Head of caudate nucleus (tissue), 42 donors: ENCODE measurements at regions not wholly inside any gene's neighbourhood (a gene's known extent, or its start where the extent isn't known, plus 50 kb on each side); places are given as distances from the start of the nearest gene placed in this dataset.
"Not testable (repeated sequence)": the region's sequence is repeated elsewhere in the genome, so short reads cannot be mapped to it uniquely, and the experiment has no call there.

Source experiments
- DNase-seq, 42 donors: peaks; one replicate each; pipeline versions ENCODE4 v3.0.0 to v3.0.0-alpha.2; 2020 to 2021; ENCODE audit warnings: mixed read lengths in 7 of 42
- intact Hi-C: fragments of 100-400 bp; cut with DNase I; formaldehyde crosslinking; loops from one replicate; pipeline ENCODE4 v1.15.0; 2022

GRCh38 chr4:127512672-127513071 is 120.1 kb upstream of the INTU start:
- intact Hi-C loops, DNase-seq: not testable (repeated sequence)

DNA sequence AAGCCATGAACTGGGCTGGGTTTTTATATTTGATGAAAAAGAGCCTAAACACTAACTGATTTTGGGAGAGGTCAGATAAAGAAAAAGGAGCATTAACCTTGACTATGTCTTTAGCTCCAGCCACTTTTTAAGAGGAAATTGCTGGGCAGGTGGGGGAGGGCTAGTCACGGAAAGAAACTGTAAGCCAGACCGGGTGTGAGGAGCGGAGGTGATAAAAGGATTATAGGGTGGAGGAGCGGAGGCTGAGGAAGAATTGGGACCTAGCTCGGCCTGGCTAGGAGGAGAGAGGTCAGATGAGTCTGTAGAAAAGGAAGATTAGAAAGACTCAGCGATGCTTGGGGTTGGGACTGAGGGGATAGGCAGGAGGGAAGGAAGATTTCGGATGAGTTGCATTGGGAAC is 117.5 kb upstream of the INTU start:
- DNase-seq, intact Hi-C loops: not testable (repeated sequence)

DNA sequence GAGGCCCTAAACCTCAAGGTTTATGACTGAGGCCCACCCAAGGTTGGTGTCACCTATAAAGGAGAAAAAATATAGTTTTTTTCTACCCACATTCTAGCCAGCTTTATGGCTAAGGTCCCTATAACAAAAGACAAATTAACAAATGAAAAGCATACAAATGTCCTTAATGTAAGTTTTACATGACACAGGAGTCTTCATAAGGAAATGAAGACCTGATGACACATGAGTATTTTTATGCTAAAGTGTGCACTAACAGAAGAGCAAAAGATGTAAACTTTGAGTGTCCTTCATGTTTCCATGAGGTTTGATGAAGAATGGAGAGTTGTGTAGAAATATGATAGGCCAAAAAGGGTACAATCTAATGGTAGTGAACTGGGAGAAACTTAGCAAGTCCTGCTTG is 114.7 kb upstream of the INTU start:
- DNase-seq, result no peak
- intact Hi-C loops, result no loop called here

DNA sequence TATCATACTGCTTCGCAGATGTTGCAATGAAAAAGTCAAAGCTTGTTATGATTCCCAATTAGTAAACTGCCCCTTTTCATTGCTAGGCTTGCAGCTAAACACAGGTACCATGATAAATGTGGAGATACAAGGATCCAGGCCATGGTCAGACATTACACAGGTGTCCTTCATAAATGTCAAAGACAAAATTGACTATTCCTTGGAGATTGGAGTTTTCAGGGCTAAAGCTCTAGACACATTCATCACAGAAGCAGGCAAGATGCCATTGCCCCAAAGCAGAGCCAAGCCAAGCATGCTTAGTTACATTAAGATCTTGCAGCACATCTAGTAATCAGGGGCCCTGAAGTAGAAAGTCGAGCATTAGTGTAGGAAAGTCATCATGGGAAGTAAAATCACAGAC is 111.3 kb upstream of the INTU start:
- no peak for DNase-seq
- intact Hi-C loops, result no loop called here

DNA sequence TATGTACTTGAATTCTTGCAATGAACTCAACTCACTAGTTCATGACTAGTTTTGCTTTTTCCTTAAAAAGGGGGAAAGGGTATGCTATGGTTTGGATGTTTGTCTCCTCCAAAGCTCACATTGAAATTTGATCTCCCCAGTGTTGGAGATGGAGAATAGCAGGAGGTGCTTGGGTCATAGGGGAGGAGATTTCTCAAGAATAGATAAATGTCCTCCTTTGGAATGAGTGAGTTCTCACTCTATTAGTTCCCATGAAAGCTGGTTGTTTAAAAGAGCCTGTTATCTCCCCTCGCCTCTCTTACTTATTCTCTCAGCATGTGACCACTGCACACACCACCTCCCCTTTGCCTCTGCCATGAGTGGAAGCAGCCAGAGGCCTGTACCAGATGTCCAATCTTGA is 109.4 kb upstream of the INTU start:
- DNase-seq, result no peak
- intact Hi-C loops, result no loop called here

DNA sequence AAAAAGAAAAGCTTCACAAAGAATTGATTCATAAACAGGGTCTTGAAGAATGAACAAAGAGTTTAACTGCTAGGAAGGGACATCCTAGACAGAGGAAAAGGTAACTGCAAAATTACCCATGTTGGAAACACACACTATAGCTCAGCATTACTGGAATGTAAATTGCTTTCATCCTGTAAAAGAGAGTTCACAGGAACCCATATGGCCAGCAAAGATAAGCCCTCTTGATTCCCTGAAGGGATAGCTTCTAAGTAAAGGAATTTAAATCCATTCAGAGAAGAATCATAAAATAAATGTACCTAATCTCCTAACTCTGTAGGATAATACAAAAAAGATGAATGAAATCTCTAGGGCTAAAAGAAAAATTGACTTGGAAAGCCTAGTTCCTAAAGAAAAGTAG is 107.1 kb upstream of the INTU start:
- DNase-seq, result no peak

GRCh38 chr4:127528302-127528701 is 104.5 kb upstream of the INTU start:
- no peak for DNase-seq
- intact Hi-C loops, result no loop called here

More for the DNA sequence above, 107.1 kb upstream of the INTU start:
- intact Hi-C loops, result no loop called here

- intact Hi-C loops, result not testable (repeated sequence)
Measured at GRCh38 chr4:127529879-127530278, 102.9 kb upstream of the INTU start.

GRCh38 chr4:127533028-127533700 is 99.6 kb upstream of the INTU start:
- DNase-seq, result no peak
- intact Hi-C loops, result no loop called here

More at GRCh38 chr4:127529879-127530278, 102.9 kb upstream of the INTU start:
- DNase-seq, result not testable (repeated sequence)

- intact Hi-C loops, result no loop called here
- no peak for DNase-seq
Measured at GRCh38 chr4:127534041-127534825, 98.5 kb upstream of the INTU start.

- no peak for DNase-seq
- intact Hi-C loops, result no loop called here
Measured at GRCh38 chr4:127538016-127538415, 94.7 kb upstream of the INTU start.

DNA sequence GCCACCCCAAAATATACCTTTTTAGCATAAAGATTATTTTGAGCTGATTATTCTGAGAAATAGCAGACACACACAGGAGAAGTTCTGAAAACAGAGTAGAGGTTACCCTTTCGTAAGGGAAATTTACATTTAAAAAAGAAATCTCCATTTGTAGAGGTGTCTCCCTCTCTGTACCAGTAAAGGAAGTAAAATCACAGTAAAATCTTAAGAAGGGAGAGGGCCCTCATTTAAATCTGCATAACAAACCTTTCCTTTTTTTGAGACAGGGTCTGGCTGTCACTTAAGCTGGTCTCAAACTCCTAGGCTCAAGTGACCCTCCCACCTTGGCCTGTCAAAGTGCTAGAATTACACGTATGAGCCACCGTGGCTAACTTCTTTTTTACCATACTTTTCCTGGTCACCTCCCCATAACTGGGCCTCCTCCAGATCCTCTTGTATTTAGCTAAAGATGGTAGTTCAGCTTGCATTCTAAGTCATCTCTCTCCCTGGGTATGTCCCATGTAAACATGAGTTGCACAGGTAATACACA is 92.2 kb upstream of the INTU start:
- intact Hi-C loops, result no loop called here
- no peak for DNase-seq

DNA sequence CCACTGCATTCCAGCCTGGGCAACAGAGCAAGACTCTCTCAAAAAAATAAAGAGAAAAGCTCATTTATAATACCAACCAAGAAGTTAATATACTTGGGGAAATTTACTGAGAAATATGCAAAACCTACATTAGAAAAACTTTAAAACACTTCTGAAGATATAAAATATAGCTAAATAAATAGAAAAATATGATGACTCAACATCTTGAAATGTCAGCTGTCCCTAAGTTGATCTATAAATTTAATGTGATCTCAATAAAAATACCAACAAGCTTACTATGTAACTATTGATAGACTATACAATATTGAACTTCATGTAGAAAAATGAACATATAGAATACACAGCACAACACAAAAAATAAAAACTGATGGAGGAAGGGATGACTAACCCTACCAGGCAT is 87.5 kb upstream of the INTU start:
- DNase-seq, result no peak
- intact Hi-C loops, result no loop called here

- DNase-seq, result no peak
- intact Hi-C loops, result no loop called here
Measured at GRCh38 chr4:127548990-127549925, 83.5 kb upstream of the INTU start.

DNA sequence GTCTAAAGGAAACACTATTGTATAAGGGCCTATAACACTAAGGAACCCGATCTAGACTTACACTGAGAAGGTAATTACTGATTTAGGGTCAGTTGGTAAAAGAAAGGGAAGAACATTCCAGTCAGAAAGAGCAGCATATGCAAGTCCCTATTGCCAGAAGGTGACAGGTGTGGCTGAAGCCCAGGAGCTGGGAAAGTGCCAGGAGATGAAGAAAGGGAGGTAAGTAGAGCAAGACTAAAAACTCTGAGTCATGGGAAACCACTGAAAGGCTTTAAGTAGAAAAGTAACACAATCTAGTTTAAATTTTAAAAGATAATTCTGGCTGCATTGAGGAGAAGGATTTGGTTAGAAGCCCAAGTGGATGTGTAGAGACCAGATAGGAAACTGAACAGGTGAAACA is 77.7 kb upstream of the INTU start:
- no peak for DNase-seq
- intact Hi-C loops, result no loop called here

DNA sequence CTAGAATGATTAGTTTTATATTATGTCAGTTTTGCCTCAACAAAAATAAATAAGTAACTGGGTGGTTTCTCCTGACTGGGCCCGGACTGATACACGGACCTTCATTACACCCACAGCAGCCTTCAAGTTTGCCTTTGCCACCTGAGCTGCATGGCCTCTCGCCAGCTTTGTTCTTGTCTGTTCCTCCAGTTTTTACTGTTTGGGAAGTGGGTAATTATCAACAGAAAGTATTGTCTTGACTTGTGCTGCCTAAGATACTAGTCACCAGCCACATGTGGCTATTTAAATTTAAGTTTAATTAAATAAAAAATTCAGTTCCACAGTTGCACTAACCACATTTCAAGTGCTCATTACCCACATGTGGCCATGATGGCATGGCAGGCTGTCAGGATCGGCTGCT is 74.7 kb upstream of the INTU start:
- no peak for DNase-seq
- intact Hi-C loops, result no loop called here

GRCh38 chr4:127558489-127559407 is 74.0 kb upstream of the INTU start:
- intact Hi-C loops, result no loop called here
- no peak for DNase-seq

- DNase-seq, result no peak
- intact Hi-C loops, result no loop called here
Measured at GRCh38 chr4:127559981-127560380, 72.8 kb upstream of the INTU start.
